ENCODE measurements at regions not wholly inside any gene's neighbourhood (a gene's known extent, or its start where the extent isn't known, plus 50 kb on each side); places are given as distances from the start of the nearest gene placed in this dataset.

- TF ChIP-seq POLR2A (IDR thresholded peaks at IDR 0.05; ENCODE audit: extremely low read depth, insufficient read length): no peak
- no peak for TF ChIP-seq CTCF (IDR thresholded peaks at IDR 0.05; ENCODE audit: low read depth, low read length)
Measured at GRCh38 chr1:30407865-30408580, 315.4 kb downstream of the MATN1 start.

Data from NB4 (cell line).